K562 (cell line): ENCODE measurements at regions not wholly inside any gene's neighbourhood (a gene's known extent, or its start where the extent isn't known, plus 50 kb on each side); places are given as distances from the start of the nearest gene placed in this dataset.

Experiments used
- ATAC-seq: fragments of 200-7000 bp; cut with Tn5 transposase; 3 replicates; pipeline ENCODE4 v1.9.1; 2020; ENCODE audit warnings: moderate library complexity
- BruUV-seq: library from RNA; stranded (reverse); fragments of 400-500 nt; replicated peaks from 2 replicates; lab custom pipeline; 2021; lab: Mats Ljungman, UMichigan
- CTCF ChIA-PET: fragments of 300-600 bp; formaldehyde crosslinking; extraction: SDS; loops from one replicate; lab custom pipeline; 2021; ENCODE audit warnings: low intra/inter-chr PET ratio; lab: Yijun Ruan, JAX
- POLR2A ChIA-PET: fragments of 300-600, 350-650 bp; sonication (Branson Sonifier 250); formaldehyde crosslinking; extraction: SDS; loops from one replicate; lab custom pipeline; 2021; ENCODE audit warnings: antibody characterized with exemption, inconsistent platforms; lab: Yijun Ruan, JAX
- DNase-seq, 4 experiments: peaks; one replicate each; pipeline versions ENCODE4 v3.0.0 to v3.0.0-alpha.2; 2011 to 2018; ENCODE audit warnings: low spot score in 3 of 4, mixed read lengths in 3 of 4; ENCODE audit errors: extremely low read depth in 1 of 4
- FAIRE-seq: peaks from 2 replicates; lab custom pipeline; 2011; peaks lifted over from hg19 to GRCh38; lab: Jason Lieb, UNC
- H2AFZ ChIP-seq: 2 replicates; pipeline ENCODE4 v1.6.0; 2011; ENCODE audit warnings: low read depth, low read length, control low read depth, inconsistent platforms
- H3K27ac ChIP-seq: fragments of 200-600 bp; 3 replicates; pipeline ENCODE4 v1.8.0; 2011; ENCODE audit warnings: low read depth, mild to moderate bottlenecking, control low read depth, inconsistent platforms, low read length, moderate library complexity, mixed read lengths; ENCODE audit errors: extremely low read depth
- H3K27me3 ChIP-seq, 2 experiments: fragments of 300-600 bp in 1 of 2; 2 replicates in 1 of 2; 3 replicates in 1 of 2; pipeline versions ENCODE4 v1.6.0 to v1.8.0; 2011; ENCODE audit warnings: inconsistent platforms in 2 of 2, low read length in 2 of 2, mild to moderate bottlenecking in 1 of 2, mixed read lengths in 1 of 2, moderate library complexity in 1 of 2; ENCODE audit not compliant: control insufficient read depth in 2 of 2, insufficient read depth in 2 of 2
- H3K36me3 ChIP-seq: fragments of 300-600 bp; 3 replicates; pipeline ENCODE4 v1.8.0; 2011; ENCODE audit warnings: mild to moderate bottlenecking, low read length, inconsistent platforms; ENCODE audit not compliant: control insufficient read depth, insufficient read depth
- H3K4me1 ChIP-seq, 2 experiments: fragments of 200-600 bp in 1 of 2; replicated peaks in 1 of 2; 2 replicates in 1 of 2; 3 replicates in 1 of 2; pipeline versions ENCODE4 v1.5.1 to v1.8.0; 2011; ENCODE audit warnings: inconsistent platforms in 2 of 2, low read length in 2 of 2, mild to moderate bottlenecking in 1 of 2, mixed read lengths in 1 of 2, moderate library complexity in 1 of 2; ENCODE audit not compliant: control insufficient read depth in 2 of 2, insufficient read depth in 2 of 2
- H3K4me2 ChIP-seq: 2 replicates; pipeline ENCODE4 v1.6.1; 2011; ENCODE audit warnings: low read length, control low read depth, inconsistent platforms, mixed read lengths; ENCODE audit not compliant: insufficient read depth
- H3K4me3 ChIP-seq: fragments of 200-600 bp; sonication (generic), shearing (Covaris generic); 2 replicates; pipeline ENCODE4 v1.5.1; 2016; ENCODE audit warnings: control low read depth, inconsistent platforms
- H3K79me2 ChIP-seq: fragments of 200-600 bp; 3 replicates; pipeline ENCODE4 v1.8.0; 2011; ENCODE audit warnings: low read length, inconsistent platforms; ENCODE audit not compliant: control insufficient read depth, insufficient read depth
- H3K9ac ChIP-seq, 2 experiments: 2 replicates each; pipeline versions ENCODE4 v1.6.0 to v1.6.1; 2011; ENCODE audit warnings: low read depth in 2 of 2, low read length in 2 of 2, control low read depth in 1 of 2, inconsistent platforms in 1 of 2, mild to moderate bottlenecking in 1 of 2, mixed read lengths in 1 of 2; ENCODE audit not compliant: insufficient read depth in 1 of 2
- H3K9me1 ChIP-seq: one replicate; pipeline ENCODE4 v1.6.0; 2011; ENCODE audit warnings: inconsistent platforms, mild to moderate bottlenecking, low read length, moderate library complexity; ENCODE audit not compliant: control insufficient read depth, insufficient read depth
- H3K9me3 ChIP-seq: replicated peaks from 2 replicates; pipeline ENCODE4 v1.5.1; 2011; ENCODE audit warnings: low read depth, low read length, inconsistent platforms; ENCODE audit not compliant: control insufficient read depth, insufficient read depth
- H4K20me1 ChIP-seq: replicated peaks from 2 replicates; pipeline ENCODE4 v1.6.1; 2011; ENCODE audit warnings: low read length, inconsistent platforms, mixed read lengths; ENCODE audit not compliant: control insufficient read depth, insufficient read depth
- EWSR1 ChIP-seq: fragments of 450-650 bp; IDR thresholded peaks from 2 replicates; pipeline ENCODE4 v1.6.1; 2018; ENCODE audit warnings: borderline replicate concordance, mild to moderate bottlenecking, low read depth, moderate library complexity; ENCODE audit not compliant: partially characterized antibody
- HDAC6 ChIP-seq: IDR thresholded peaks from 2 replicates; pipeline ENCODE4 v1.6.1; 2012; ENCODE audit warnings: low read depth, mild to moderate bottlenecking, control low read depth, inconsistent platforms, low read length, moderate library complexity
- HLTF ChIP-seq: fragments of 450-650 bp; IDR thresholded peaks from 2 replicates; pipeline ENCODE4 v1.6.1; 2016
- ILK ChIP-seq: fragments of 450-650 bp; IDR thresholded peaks from 2 replicates; pipeline ENCODE4 v1.6.1; 2016; ENCODE audit warnings: missing genetic modification characterization, low read depth, mild to moderate bottlenecking, missing compliant biosample characterization, moderate library complexity, borderline replicate concordance
- KDM4B ChIP-seq, 2 experiments: fragments of 450-650 bp in 1 of 2; sonication (generic) in 1 of 2; IDR thresholded peaks; 2 replicates each; pipeline ENCODE4 v1.6.1; 2016 to 2017; ENCODE audit warnings: borderline replicate concordance in 2 of 2, antibody characterized with exemption in 1 of 2, low read depth in 1 of 2, mild to moderate bottlenecking in 1 of 2
- MYC ChIP-seq, 2 experiments: fragments of 250-450 bp in 1 of 2; sonication (Bioruptor Pico) in 1 of 2; IDR thresholded peaks; 2 replicates each; pipeline versions ENCODE4 v1.5.1 to v1.6.1; 2012 to 2021; ENCODE audit warnings: low read depth in 2 of 2, borderline replicate concordance in 1 of 2, improper control_type of control experiment in 1 of 2, low read length in 1 of 2, mild to moderate bottlenecking in 1 of 2, moderate library complexity in 1 of 2
- NCOA1 ChIP-seq: fragments of 450-650 bp; IDR thresholded peaks from 2 replicates; pipeline ENCODE4 v1.6.1; 2016; ENCODE audit warnings: low read depth
- PCBP2 ChIP-seq: fragments of 200-400 bp; formaldehyde crosslinking; IDR thresholded peaks from 2 replicates; pipeline ENCODE4 v1.6.1; 2018; ENCODE audit warnings: low read length, low read depth, mild to moderate bottlenecking, moderate library complexity; ENCODE audit not compliant: poor library complexity, severe bottlenecking
- PTTG1 ChIP-seq: fragments of 450-650 bp; IDR thresholded peaks from 2 replicates; pipeline ENCODE4 v1.6.1; 2016; ENCODE audit warnings: low read depth, mild to moderate bottlenecking, missing genetic modification characterization, missing compliant biosample characterization
- SAP30 ChIP-seq: fragments of 200-600 bp; sonication (generic); IDR thresholded peaks from 2 replicates; pipeline ENCODE4 v1.6.1; 2012; ENCODE audit warnings: borderline replicate concordance, low read depth, mild to moderate bottlenecking, moderate library complexity, low read length, control low read depth, inconsistent platforms; ENCODE audit not compliant: insufficient read depth, poor library complexity, severe bottlenecking
- SIRT6 ChIP-seq: IDR thresholded peaks from one replicate; pipeline ENCODE4 v1.6.1; 2012; ENCODE audit warnings: low read depth, mild to moderate bottlenecking, control low read depth, inconsistent platforms, low read length, moderate library complexity
- SP2 ChIP-seq: IDR thresholded peaks from 2 replicates; pipeline ENCODE4 v1.6.1; 2011; ENCODE audit warnings: mild to moderate bottlenecking, low read depth, low read length, moderate library complexity; ENCODE audit not compliant: poor library complexity, severe bottlenecking; ENCODE audit errors: extremely low read depth
- TCF7L2 ChIP-seq: fragments of 150-350 bp; IDR thresholded peaks from 2 replicates; pipeline ENCODE4 v1.6.1; 2016; ENCODE audit warnings: low read depth, mild to moderate bottlenecking, low read length, moderate library complexity
- ZNF121 ChIP-seq: sonication (generic); formaldehyde crosslinking; conservative IDR thresholded peaks from 2 replicates; pipeline ENCODE4 v1.8.0; 2022; ENCODE audit warnings: missing genetic modification reagents
- ZNF146 ChIP-seq: IDR thresholded peaks from one replicate; pipeline ENCODE4 v1.6.1; 2018; ENCODE audit warnings: missing compliant biosample characterization; ENCODE audit not compliant: unreplicated experiment
- ZNF274 ChIP-seq: IDR thresholded peaks from 2 replicates; pipeline ENCODE4 v1.6.1; 2011; ENCODE audit warnings: low read depth, mild to moderate bottlenecking, low read length, moderate library complexity, borderline replicate concordance
- ZNF696 ChIP-seq: fragments of 250-450 bp; sonication (Bioruptor Pico); conservative IDR thresholded peaks from 2 replicates; pipeline ENCODE4 v1.4.0; 2020; ENCODE audit warnings: mild to moderate bottlenecking, moderate library complexity
- WGBS: fragments of 100-300 bp; shearing (Covaris generic); methylation state at CpG from one replicate; pipeline ENCODE4 v1.1.6; 2016; ENCODE audit warnings: low coverage, mixed read lengths; ENCODE audit not compliant: insufficient coverage; ENCODE audit errors: missing lambda C conversion rate; 5-methylcytosine and 5-hydroxymethylcytosine counted together
- in situ Hi-C: fragments of 300-500 bp; cut with MboI; formaldehyde crosslinking; loops from 4 replicates; pipeline ENCODE4 v1.15.0; 2018; ENCODE audit warnings: inconsistent platforms, mixed read lengths
- intact Hi-C: fragments of 100-400 bp; cut with micrococcal nuclease; formaldehyde crosslinking; loops from 2 replicates; pipeline ENCODE4 v1.14.2; 2022
- TF ChIP-seq, protein P1 (sequence below), 2 experiments: IDR thresholded peaks; 2 replicates each; pipeline ENCODE4 v1.6.1; 2012; ENCODE audit warnings: improper control_type of control experiment in 2 of 2, low read depth in 2 of 2, low read length in 2 of 2, borderline replicate concordance in 1 of 2
- TF ChIP-seq, protein P2 (sequence below): fragments of 450-650 bp; IDR thresholded peaks from 2 replicates; pipeline ENCODE4 v1.6.1; 2016; ENCODE audit warnings: antibody characterized with exemption

DNA sequence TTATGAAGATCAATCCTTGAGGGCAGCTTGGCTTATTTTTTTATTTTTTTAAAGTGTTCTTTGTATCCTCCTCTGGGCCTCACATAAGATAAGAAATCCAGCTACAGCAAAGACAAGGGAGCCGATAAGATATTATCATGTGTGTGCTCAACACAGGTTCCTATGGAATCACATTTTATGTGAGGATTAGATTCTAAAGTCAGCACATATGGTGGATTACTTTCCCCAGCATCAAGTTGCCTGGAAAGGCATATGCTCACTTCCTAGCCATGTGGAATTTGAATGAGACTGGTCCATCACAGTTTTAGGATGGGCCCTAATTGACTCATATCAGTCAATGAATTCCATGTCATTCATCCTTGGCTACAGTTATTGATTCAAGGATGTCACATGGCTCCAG is 456.9 kb upstream of the LRRC7 start:
- Histone ChIP-seq H3K4me3 (no peak overlapping the region), H4K20me1 (no peaks in the 10 kb centered on the region), H3K27me3 (no peaks in the 10 kb centered on the region), H3K9me1 (no peaks in the 10 kb centered on the region), H3K9me3 (0 out of 2 replicates have a peak, but pooled peaks cover 2% of the 10 kb centered on the region), H3K79me2 (no peaks in the 10 kb centered on the region), H3K36me3 (no peaks in the 10 kb centered on the region), H3K4me1 (no peaks in the 10 kb centered on the region), H2AFZ (no peak overlapping the region), H3K9ac (no peak overlapping the region), H3K27ac (no peak overlapping the region), H3K4me2 (no peak overlapping the region)
- ChIA-PET POLR2A (no interaction called here), CTCF (no interaction called here)
- no TSS peak for BruUV-seq
- in situ Hi-C loops = no loop called here
- no peak for ATAC-seq
- intact Hi-C loops = no loop called here
- FAIRE-seq = no peak
- no peak for DNase-seq
- 0% methylated on average over 1 of the region's 1 CpG for WGBS
- no peak for TF ChIP-seq HLTF
- TF ChIP-seq SP2 = no peak
- TF ChIP-seq, protein P1, sequence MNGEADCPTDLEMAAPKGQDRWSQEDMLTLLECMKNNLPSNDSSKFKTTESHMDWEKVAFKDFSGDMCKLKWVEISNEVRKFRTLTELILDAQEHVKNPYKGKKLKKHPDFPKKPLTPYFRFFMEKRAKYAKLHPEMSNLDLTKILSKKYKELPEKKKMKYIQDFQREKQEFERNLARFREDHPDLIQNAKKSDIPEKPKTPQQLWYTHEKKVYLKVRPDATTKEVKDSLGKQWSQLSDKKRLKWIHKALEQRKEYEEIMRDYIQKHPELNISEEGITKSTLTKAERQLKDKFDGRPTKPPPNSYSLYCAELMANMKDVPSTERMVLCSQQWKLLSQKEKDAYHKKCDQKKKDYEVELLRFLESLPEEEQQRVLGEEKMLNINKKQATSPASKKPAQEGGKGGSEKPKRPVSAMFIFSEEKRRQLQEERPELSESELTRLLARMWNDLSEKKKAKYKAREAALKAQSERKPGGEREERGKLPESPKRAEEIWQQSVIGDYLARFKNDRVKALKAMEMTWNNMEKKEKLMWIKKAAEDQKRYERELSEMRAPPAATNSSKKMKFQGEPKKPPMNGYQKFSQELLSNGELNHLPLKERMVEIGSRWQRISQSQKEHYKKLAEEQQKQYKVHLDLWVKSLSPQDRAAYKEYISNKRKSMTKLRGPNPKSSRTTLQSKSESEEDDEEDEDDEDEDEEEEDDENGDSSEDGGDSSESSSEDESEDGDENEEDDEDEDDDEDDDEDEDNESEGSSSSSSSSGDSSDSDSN (IDR thresholded peaks at IDR 0.05; ENCODE audit: borderline replicate concordance in 1 of 2, low read depth in 2 of 2, low read length in 2 of 2) = no peak
- TF ChIP-seq PCBP2 = no peak
- TF ChIP-seq ZNF274 = no peak
- no peak for TF ChIP-seq ZNF121 (CRISPR knock-in tag)
- TF ChIP-seq MYC (IDR thresholded peaks at IDR 0.05; ENCODE audit: low read depth, low read length) = no peak
- no peak for TF ChIP-seq MYC (CRISPR knock-in tag; IDR thresholded peaks at IDR 0.05; ENCODE audit: borderline replicate concordance, low read depth)
- no peak for TF ChIP-seq ILK (tag)
- no peak for TF ChIP-seq KDM4B (IDR thresholded peaks at IDR 0.05; ENCODE audit: borderline replicate concordance in 2 of 2, low read depth in 1 of 2)
- no peak for TF ChIP-seq SAP30
- TF ChIP-seq HDAC6 = no peak
- no peak for TF ChIP-seq EWSR1
- TF ChIP-seq, protein P2, sequence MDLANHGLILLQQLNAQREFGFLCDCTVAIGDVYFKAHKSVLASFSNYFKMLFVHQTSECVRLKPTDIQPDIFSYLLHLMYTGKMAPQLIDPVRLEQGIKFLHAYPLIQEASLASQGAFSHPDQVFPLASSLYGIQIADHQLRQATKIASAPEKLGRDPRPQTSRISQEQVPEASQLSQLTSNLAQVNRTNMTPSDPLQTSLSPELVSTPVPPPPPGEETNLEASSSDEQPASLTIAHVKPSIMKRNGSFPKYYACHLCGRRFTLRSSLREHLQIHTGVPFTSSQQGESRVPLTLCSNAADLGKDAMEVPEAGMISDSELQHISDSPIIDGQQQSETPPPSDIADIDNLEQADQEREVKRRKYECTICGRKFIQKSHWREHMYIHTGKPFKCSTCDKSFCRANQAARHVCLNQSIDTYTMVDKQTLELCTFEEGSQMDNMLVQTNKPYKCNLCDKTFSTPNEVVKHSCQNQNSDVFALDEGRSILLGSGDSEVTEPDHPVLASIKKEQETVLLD = no peak
- no peak for TF ChIP-seq ZNF696
- no peak for TF ChIP-seq ZNF146 (CRISPR knock-in tag)
- no peak for TF ChIP-seq NCOA1
- no peak for TF ChIP-seq PTTG1 (tag)
- TF ChIP-seq SIRT6 = no peak
- no peak for TF ChIP-seq TCF7L2
